MCF 10A (cell line): ENCODE measurements at regions not wholly inside any gene's neighbourhood (a gene's known extent, or its start where the extent isn't known, plus 50 kb on each side); places are given as distances from the start of the nearest gene placed in this dataset.

ENCODE experiments used
- BruUV-seq: library from RNA; stranded (reverse); fragments of 400-500 nt; replicated peaks from 2 replicates; lab custom pipeline; 2021; lab: Mats Ljungman, UMichigan
- CTCF ChIA-PET: fragments of 300-600 bp; sonication (Branson Sonifier 250); formaldehyde crosslinking; extraction: SDS; loops from one replicate; lab custom pipeline; 2021; ENCODE audit warnings: antibody characterized with exemption, inconsistent platforms; lab: Yijun Ruan, JAX
- POLR2A ChIA-PET: fragments of 300-600, 350-650 bp; sonication (Branson Sonifier 250); formaldehyde crosslinking; extraction: SDS; loops from one replicate; lab custom pipeline; 2020; ENCODE audit warnings: antibody characterized with exemption, inconsistent platforms; lab: Yijun Ruan, JAX
- DNase-seq: peaks from one replicate; pipeline ENCODE4 v3.0.0-alpha.2; 2018; ENCODE audit not compliant: unreplicated experiment
- H3K27ac Mint-ChIP-seq: one replicate; pipeline ENCODE4 v1.8.0; 2022; ENCODE audit warnings: mild to moderate bottlenecking, low read depth, mixed read lengths; ENCODE audit not compliant: unreplicated experiment
- H3K27me3 Mint-ChIP-seq: one replicate; pipeline ENCODE4 v1.8.0; 2022; ENCODE audit warnings: mixed read lengths; ENCODE audit not compliant: insufficient read depth, unreplicated experiment
- H3K36me3 Mint-ChIP-seq: one replicate; pipeline ENCODE4 v1.8.0; 2022; ENCODE audit warnings: mild to moderate bottlenecking, moderate library complexity, mixed read lengths; ENCODE audit not compliant: insufficient read depth, unreplicated experiment
- H3K4me1 Mint-ChIP-seq: one replicate; pipeline ENCODE4 v1.8.0; 2022; ENCODE audit warnings: mixed read lengths; ENCODE audit not compliant: insufficient read depth, unreplicated experiment
- H3K4me3 Mint-ChIP-seq: one replicate; pipeline ENCODE4 v1.8.0; 2022; ENCODE audit warnings: mild to moderate bottlenecking, moderate library complexity, mixed read lengths; ENCODE audit not compliant: unreplicated experiment
- H3K9me3 Mint-ChIP-seq: one replicate; pipeline ENCODE4 v1.8.0; 2022; ENCODE audit warnings: mixed read lengths; ENCODE audit not compliant: unreplicated experiment
- intact Hi-C: fragments of 100-400 bp; cut with micrococcal nuclease; formaldehyde crosslinking; loops from 2 replicates; pipeline ENCODE4 v1.14.1; 2022
- TF ChIP-seq, protein P1 (sequence below): fragments of 200-600 bp; IDR thresholded peaks from one replicate; pipeline ENCODE4 v1.8.0; 2022; ENCODE audit warnings: antibody characterized with exemption, mild to moderate bottlenecking; ENCODE audit not compliant: unreplicated experiment

DNA sequence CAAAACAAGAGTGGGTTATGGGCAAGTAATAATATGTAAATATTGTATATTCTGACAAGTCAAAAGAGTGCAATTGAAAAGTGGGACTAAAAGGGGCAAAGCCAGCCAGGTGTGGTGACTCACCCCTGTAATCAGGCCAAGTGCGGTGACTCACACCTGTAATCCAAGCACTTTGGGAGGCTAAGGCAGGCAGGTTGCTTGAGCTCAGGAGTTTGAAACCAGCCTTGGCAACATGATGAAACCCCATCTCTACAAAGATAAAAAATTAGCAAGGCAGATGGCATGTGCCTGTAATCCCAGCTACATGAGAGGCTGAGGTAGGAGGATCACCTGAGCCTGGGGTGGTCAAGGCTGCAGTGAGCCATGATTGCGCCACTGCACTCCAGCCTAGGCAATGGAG is 304.0 kb downstream of the HHIPL2 start:
- Mint-ChIP-seq H3K4me3 (no peak overlapping the region), H3K4me1 (peaks cover 24% of the 10 kb centered on the region), H3K27ac (peak overlapping the region; percentile 73), H3K27me3 (no peaks in the 10 kb centered on the region), H3K36me3 (no peaks in the 10 kb centered on the region), H3K9me3 (no peaks in the 10 kb centered on the region)
- POLR2A ChIA-PET = interaction anchor here (0.7 to 0.8 kb wide), 5 partner anchors 23 to 641 kb away, joined by 3 to 5 read pairs (median 3); no protein-coding TSS in a partner anchor
- no TSS peak for BruUV-seq
- DNase-seq = peak; percentile 97
- intact Hi-C loops = loop anchor here (5.0 kb wide), 1 partner anchor 502 kb away; the partner anchor contains the start of gene DUSP10
- TF ChIP-seq, protein P1, sequence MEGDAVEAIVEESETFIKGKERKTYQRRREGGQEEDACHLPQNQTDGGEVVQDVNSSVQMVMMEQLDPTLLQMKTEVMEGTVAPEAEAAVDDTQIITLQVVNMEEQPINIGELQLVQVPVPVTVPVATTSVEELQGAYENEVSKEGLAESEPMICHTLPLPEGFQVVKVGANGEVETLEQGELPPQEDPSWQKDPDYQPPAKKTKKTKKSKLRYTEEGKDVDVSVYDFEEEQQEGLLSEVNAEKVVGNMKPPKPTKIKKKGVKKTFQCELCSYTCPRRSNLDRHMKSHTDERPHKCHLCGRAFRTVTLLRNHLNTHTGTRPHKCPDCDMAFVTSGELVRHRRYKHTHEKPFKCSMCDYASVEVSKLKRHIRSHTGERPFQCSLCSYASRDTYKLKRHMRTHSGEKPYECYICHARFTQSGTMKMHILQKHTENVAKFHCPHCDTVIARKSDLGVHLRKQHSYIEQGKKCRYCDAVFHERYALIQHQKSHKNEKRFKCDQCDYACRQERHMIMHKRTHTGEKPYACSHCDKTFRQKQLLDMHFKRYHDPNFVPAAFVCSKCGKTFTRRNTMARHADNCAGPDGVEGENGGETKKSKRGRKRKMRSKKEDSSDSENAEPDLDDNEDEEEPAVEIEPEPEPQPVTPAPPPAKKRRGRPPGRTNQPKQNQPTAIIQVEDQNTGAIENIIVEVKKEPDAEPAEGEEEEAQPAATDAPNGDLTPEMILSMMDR = no peak
- CTCF ChIA-PET = no interaction called here

DNA sequence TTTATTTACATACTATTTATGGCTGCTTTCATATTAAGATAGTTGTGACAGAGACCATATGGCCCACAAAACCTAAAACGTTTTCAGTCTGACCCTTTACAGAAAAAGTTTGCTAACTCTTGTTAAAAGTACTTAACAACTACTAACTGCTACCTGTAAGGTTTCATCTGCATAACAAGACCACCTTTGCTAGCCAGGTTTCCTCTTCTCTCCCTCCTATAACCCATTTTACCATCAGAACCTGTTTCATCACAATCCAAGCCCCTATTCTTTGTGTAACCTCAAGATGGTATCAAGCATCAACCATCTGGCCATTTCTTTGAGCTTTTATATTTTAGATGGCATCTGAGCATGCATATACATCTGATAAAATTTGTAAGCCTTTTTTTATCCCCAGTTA is 305.4 kb downstream of the HHIPL2 start:
- H3K4me3 Mint-ChIP-seq = no peak overlapping the region
- peaks cover 24% of the 10 kb centered on the region for H3K4me1 Mint-ChIP-seq
- intact Hi-C loops = loop anchor here (5.0 kb wide), 1 partner anchor 500 kb away; the partner anchor contains the start of gene DUSP10
- POLR2A ChIA-PET = interaction anchor here (0.5 to 1.1 kb wide), 3 partner anchors 9 to 212 kb away, joined by 3 read pairs; no protein-coding TSS in a partner anchor
- H3K9me3 Mint-ChIP-seq = no peaks in the 10 kb centered on the region
- no peaks in the 10 kb centered on the region for H3K36me3 Mint-ChIP-seq
- no peak overlapping the region for H3K27ac Mint-ChIP-seq
- no peaks in the 10 kb centered on the region for H3K27me3 Mint-ChIP-seq
- BruUV-seq = no TSS peak
- TF ChIP-seq, protein P1 = no peak
- no peak for DNase-seq
- CTCF ChIA-PET = interaction anchor here (0.5 to 1.4 kb wide), 3 partner anchors 71 to 374 kb away, joined by 3 to 8 read pairs (median 3); no protein-coding TSS in a partner anchor

DNA sequence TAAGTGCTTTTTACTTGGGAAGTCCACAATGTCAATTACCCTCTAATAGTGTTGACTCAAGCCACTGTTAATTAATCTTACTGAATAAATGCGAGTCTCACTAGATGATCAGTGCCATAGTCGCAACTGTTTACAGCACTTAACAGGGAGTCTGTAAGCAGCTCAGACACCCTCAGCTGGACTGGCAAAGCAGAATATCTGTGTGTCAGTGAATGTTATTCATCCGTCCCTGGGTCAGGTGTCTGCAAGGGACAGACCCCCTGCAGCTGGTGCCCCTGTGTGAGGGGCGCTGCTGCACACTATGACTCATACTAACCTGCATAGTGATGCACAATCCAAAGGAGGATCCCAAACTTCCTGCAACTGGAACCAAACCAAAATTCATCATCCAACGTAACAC is 306.5 kb downstream of the HHIPL2 start:
- H3K27ac Mint-ChIP-seq = no peak overlapping the region
- no peaks in the 10 kb centered on the region for H3K27me3 Mint-ChIP-seq
- intact Hi-C loops = loop anchor here (5.0 kb wide), 1 partner anchor 499 kb away; the partner anchor contains the start of gene DUSP10
- H3K36me3 Mint-ChIP-seq = no peaks in the 10 kb centered on the region
- ChIA-PET CTCF (interaction anchor here (0.5 to 5.3 kb wide), 5 partner anchors 32 to 232 kb away, joined by 3 to 36 read pairs (median 3); no protein-coding TSS in a partner anchor), POLR2A (interaction anchor here (1.1 to 2.1 kb wide), 5 partner anchors 9 to 801 kb away, joined by 3 to 17 read pairs (median 4); no protein-coding TSS in a partner anchor)
- no peak overlapping the region for H3K4me3 Mint-ChIP-seq
- DNase-seq = no peak
- H3K9me3 Mint-ChIP-seq = no peaks in the 10 kb centered on the region
- H3K4me1 Mint-ChIP-seq = peaks cover 24% of the 10 kb centered on the region
- TF ChIP-seq, protein P1 = no peak
- no TSS peak for BruUV-seq

DNA sequence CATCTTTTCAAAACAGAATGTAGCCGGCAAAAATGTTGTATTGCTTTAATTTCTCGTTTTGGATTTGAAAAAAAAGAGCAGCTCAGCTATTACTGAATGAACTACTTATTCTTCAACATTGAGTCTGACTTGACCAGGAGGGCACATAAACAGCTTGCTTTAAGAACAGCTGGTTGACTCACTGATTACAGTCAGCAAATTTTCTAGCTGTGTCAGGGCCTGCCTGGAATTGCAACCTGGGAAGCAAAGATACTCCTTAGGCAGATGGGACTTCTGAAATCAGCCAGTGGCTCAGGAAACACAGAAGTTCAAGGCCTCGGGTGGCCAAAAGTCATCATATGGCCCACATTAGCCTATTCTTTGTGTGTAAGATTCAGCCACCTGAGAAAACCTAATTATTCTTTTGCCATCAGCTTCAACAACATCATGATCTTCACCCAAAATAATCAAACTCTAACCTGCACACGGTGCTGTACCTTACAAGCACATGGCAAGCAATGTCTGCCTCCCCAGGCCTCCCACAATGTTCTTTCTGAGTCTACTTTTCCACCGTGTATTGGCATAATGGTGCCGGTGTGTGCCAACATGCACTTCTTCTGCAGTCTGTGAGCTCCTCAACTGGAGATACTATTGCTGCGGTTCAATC is 307.2 kb downstream of the HHIPL2 start:
- intact Hi-C loops = loop anchor here (5.0 kb wide), 1 partner anchor 498 kb away; the partner anchor contains the start of gene DUSP10
- POLR2A ChIA-PET = interaction anchor here (0.7 to 4.6 kb wide), 21 partner anchors 10 to 800 kb away, joined by 3 to 18 read pairs (median 3); partner anchors contain the start of gene DUSP10
- TF ChIP-seq, protein P1 = no peak
- Mint-ChIP-seq H3K36me3 (no peaks in the 10 kb centered on the region), H3K4me1 (peaks cover 24% of the 10 kb centered on the region), H3K27ac (peak overlapping the region; percentile 57), H3K9me3 (no peaks in the 10 kb centered on the region), H3K4me3 (no peak overlapping the region), H3K27me3 (no peaks in the 10 kb centered on the region)
- peak; percentile 64 for DNase-seq
- CTCF ChIA-PET = interaction anchor here (0.5 to 5.3 kb wide), 9 partner anchors 11 to 786 kb away, joined by 3 to 36 read pairs (median 3); no protein-coding TSS in a partner anchor
- BruUV-seq = no TSS peak
